HepG2 (cell line): ENCODE measurements at regions not wholly inside any gene's neighbourhood (a gene's known extent, or its start where the extent isn't known, plus 50 kb on each side); places are given as distances from the start of the nearest gene placed in this dataset.

Source experiments
- ATAC-seq: fragments of 200-7000 bp; cut with Tn5 transposase; 3 replicates; pipeline ENCODE4 v1.9.1; 2020; ENCODE audit warnings: mild to moderate bottlenecking, moderate library complexity
- BruUV-seq: library from RNA; stranded (reverse); fragments of 400-500 nt; replicated peaks from 2 replicates; lab custom pipeline; 2021; lab: Mats Ljungman, UMichigan
- CTCF ChIA-PET: fragments of 300-600 bp; formaldehyde crosslinking; extraction: SDS; loops from one replicate; lab custom pipeline; 2021; ENCODE audit warnings: low total read pairs, inconsistent platforms, low intra/inter-chr PET ratio; lab: Yijun Ruan, JAX
- POLR2A ChIA-PET: fragments of 350-600 bp; sonication (Branson Sonifier 250); formaldehyde crosslinking; loops from one replicate; lab custom pipeline; 2020; ENCODE audit warnings: antibody characterized with exemption, inconsistent platforms; lab: Yijun Ruan, JAX
- DNase-seq: peaks from one replicate; pipeline ENCODE4 v3.0.0-alpha.2; 2015; ENCODE audit warnings: low spot score
- FAIRE-seq: peaks from 3 replicates; lab custom pipeline; 2011; peaks lifted over from hg19 to GRCh38; lab: Jason Lieb, UNC
- H2AFZ ChIP-seq: one replicate; pipeline ENCODE4 v1.6.1; 2011; ENCODE audit warnings: low read length, inconsistent platforms
- H3K27ac ChIP-seq: fragments of 300-600 bp; 3 replicates; pipeline ENCODE4 v1.8.0; 2011; ENCODE audit warnings: mixed run types, mild to moderate bottlenecking, mixed read lengths, low read length, inconsistent platforms; ENCODE audit not compliant: insufficient read depth; ENCODE audit errors: extremely low read length
- H3K27me3 ChIP-seq, 2 experiments: fragments of 200-600 bp in 1 of 2; 2 replicates in 1 of 2; 3 replicates in 1 of 2; pipeline versions ENCODE4 v1.6.0 to v1.8.0; 2011; ENCODE audit warnings: low read length in 2 of 2, mild to moderate bottlenecking in 2 of 2, moderate library complexity in 2 of 2, inconsistent platforms in 1 of 2; ENCODE audit not compliant: insufficient read depth in 2 of 2, control insufficient read depth in 1 of 2
- H3K36me3 ChIP-seq, 2 experiments: fragments of 200-600 bp in 1 of 2; replicated peaks in 1 of 2; 2 replicates in 1 of 2; 3 replicates in 1 of 2; pipeline versions ENCODE4 v1.5.1 to v1.8.0; 2011; ENCODE audit warnings: low read length in 2 of 2, inconsistent platforms in 1 of 2; ENCODE audit not compliant: insufficient read depth in 2 of 2, control insufficient read depth in 1 of 2
- H3K4me1 ChIP-seq: 2 replicates; pipeline ENCODE4 v1.5.1; 2012; ENCODE audit warnings: low read length, inconsistent platforms; ENCODE audit not compliant: insufficient read depth
- H3K4me2 ChIP-seq: 2 replicates; pipeline ENCODE4 v1.6.0; 2011; ENCODE audit warnings: low read depth, low read length, inconsistent platforms
- H3K4me3 ChIP-seq, 3 experiments: fragments of 200-600 bp in 1 of 3; sonication (generic), shearing (Covaris generic) in 1 of 3; replicated peaks in 1 of 3; 2 replicates each; pipeline ENCODE4 v1.5.1; 2011 to 2016; ENCODE audit warnings: low read length in 3 of 3, inconsistent platforms in 2 of 3, low read depth in 2 of 3, mild to moderate bottlenecking in 2 of 3, control low read depth in 1 of 3, mixed read lengths in 1 of 3; ENCODE audit not compliant: insufficient read depth in 1 of 3
- H3K79me2 ChIP-seq: one replicate; pipeline ENCODE4 v1.6.1; 2011; ENCODE audit warnings: low read length, inconsistent platforms; ENCODE audit not compliant: insufficient read depth
- H3K9ac ChIP-seq: 2 replicates; pipeline ENCODE4 v1.6.0; 2011; ENCODE audit warnings: mild to moderate bottlenecking, low read depth, low read length, inconsistent platforms; ENCODE audit not compliant: insufficient read depth
- H3K9me3 ChIP-seq: 2 replicates; pipeline ENCODE4 v1.5.1; 2012; ENCODE audit warnings: mild to moderate bottlenecking, low read length
- H4K20me1 ChIP-seq: 2 replicates; pipeline ENCODE4 v1.6.0; 2011; ENCODE audit warnings: inconsistent platforms, mild to moderate bottlenecking, low read length, moderate library complexity; ENCODE audit not compliant: insufficient read depth
- EHMT2 ChIP-seq: fragments of 200-600 bp; sonication (generic); IDR thresholded peaks from 2 replicates; pipeline ENCODE4 v1.7.0; 2017; ENCODE audit warnings: antibody characterized with exemption, low read depth, low read length, borderline replicate concordance
- MZF1 ChIP-seq: sonication (generic); formaldehyde crosslinking; IDR thresholded peaks from 2 replicates; pipeline ENCODE4 v1.8.1; 2023; ENCODE audit warnings: mild to moderate bottlenecking, missing genetic modification reagents, borderline replicate concordance
- PRMT3 ChIP-seq: sonication (generic); formaldehyde crosslinking; IDR thresholded peaks from 2 replicates; pipeline ENCODE4 v1.8.1; 2022; ENCODE audit warnings: low read depth, mild to moderate bottlenecking, moderate library complexity, missing genetic modification reagents, borderline replicate concordance
- RARA ChIP-seq: IDR thresholded peaks from 2 replicates; pipeline ENCODE4 v1.6.1; 2016; ENCODE audit warnings: missing genetic modification reagents, missing compliant biosample characterization
- TP53 ChIP-seq: sonication (generic); formaldehyde crosslinking; conservative IDR thresholded peaks from 2 replicates; pipeline ENCODE4 v1.4.0; 2020; ENCODE audit warnings: missing genetic modification reagents
- YEATS2 ChIP-seq: sonication (generic); formaldehyde crosslinking; IDR thresholded peaks from 2 replicates; pipeline ENCODE4 v1.4.0; 2020; ENCODE audit warnings: missing genetic modification reagents, borderline replicate concordance
- ZNF781 ChIP-seq: sonication (generic); formaldehyde crosslinking; IDR thresholded peaks from 2 replicates; pipeline ENCODE4 v1.5.1; 2020; ENCODE audit warnings: borderline replicate concordance, mild to moderate bottlenecking, missing genetic modification reagents; ENCODE audit errors: not compliant biosample characterization
- WGBS: methylation state at CpG from one replicate; pipeline ENCODE4 v1.1.6; 2017; ENCODE audit warnings: low lambda C conversion rate; 5-methylcytosine and 5-hydroxymethylcytosine counted together
- in situ Hi-C: cut with HindIII; loops from 2 replicates; pipeline ENCODE4 v1.10.0; 2017; ENCODE audit warnings: low pct_unique_long_range_greater_than_20kb; ENCODE audit not compliant: extremely low pct_ligation_motif_present
- intact Hi-C: fragments of 100-400 bp; cut with micrococcal nuclease; formaldehyde crosslinking; loops from one replicate; pipeline ENCODE4 v1.10.0; 2022; ENCODE audit not compliant: unreplicated experiment
- TF ChIP-seq, protein P1 (sequence below): sonication (generic); formaldehyde crosslinking; IDR thresholded peaks from 2 replicates; pipeline ENCODE4 v1.4.0; 2020; ENCODE audit warnings: missing genetic modification reagents
- TF ChIP-seq, protein P2 (sequence below): sonication (generic); formaldehyde crosslinking; IDR thresholded peaks from 2 replicates; pipeline ENCODE4 v1.4.0; 2020; ENCODE audit warnings: low read depth, mild to moderate bottlenecking, missing genetic modification reagents
- TF ChIP-seq, protein P3 (sequence below): sonication (generic); formaldehyde crosslinking; IDR thresholded peaks from 2 replicates; pipeline ENCODE4 v1.4.0; 2020; ENCODE audit warnings: missing genetic modification reagents

DNA sequence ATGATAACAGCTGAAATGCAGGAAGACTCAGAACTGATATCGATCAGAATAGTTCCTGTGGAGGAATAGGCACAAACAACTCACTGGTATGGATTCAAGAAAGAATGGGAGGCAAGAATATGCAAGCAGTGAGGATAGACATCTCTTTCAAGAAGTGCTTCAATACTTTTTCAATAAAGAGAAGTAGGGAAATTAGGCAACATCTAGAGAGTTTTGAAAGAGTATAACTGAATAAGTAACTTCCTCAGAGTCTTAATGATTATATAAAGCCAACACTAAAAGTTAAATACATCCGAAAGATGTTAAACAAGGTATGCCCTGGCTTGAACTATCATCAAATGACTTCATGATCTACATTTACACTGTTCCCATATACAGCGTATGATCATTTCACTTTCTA is 1443.0 kb downstream of the PCDH7 start:
- Histone ChIP-seq H3K27ac (no peak overlapping the region), H3K27me3 (no peaks in the 10 kb centered on the region), H4K20me1 (no peaks in the 10 kb centered on the region), H3K4me2 (no peak overlapping the region), H3K4me3 (no peak overlapping the region), H2AFZ (no peak overlapping the region), H3K4me1 (no peaks in the 10 kb centered on the region), H3K79me2 (no peaks in the 10 kb centered on the region)
- ChIA-PET CTCF (no interaction called here), POLR2A (no interaction called here)
- no peak for ATAC-seq
- no TSS peak for BruUV-seq
- DNase-seq = no peak
- intact Hi-C loops = no loop called here
- FAIRE-seq = no peak
- in situ Hi-C loops = no loop called here
- 8% methylated on average over 3 of the region's 3 CpGs for WGBS
- TF ChIP-seq ZNF781 (CRISPR knock-in tag) = no peak
- no peak for TF ChIP-seq YEATS2
- no peak for TF ChIP-seq PRMT3
- TF ChIP-seq RARA (CRISPR knock-in tag) = no peak
- no peak for TF ChIP-seq EHMT2
- TF ChIP-seq, protein P1, sequence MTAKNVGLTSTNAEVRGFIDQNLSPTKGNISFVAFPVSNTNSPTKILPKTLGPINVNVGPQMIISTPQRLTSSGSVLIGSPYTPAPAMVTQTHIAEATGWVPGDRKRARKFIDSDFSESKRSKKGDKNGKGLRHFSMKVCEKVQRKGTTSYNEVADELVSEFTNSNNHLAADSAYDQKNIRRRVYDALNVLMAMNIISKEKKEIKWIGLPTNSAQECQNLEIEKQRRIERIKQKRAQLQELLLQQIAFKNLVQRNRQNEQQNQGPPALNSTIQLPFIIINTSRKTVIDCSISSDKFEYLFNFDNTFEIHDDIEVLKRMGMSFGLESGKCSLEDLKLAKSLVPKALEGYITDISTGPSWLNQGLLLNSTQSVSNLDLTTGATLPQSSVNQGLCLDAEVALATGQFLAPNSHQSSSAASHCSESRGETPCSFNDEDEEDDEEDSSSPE (CRISPR knock-in tag) = no peak
- TF ChIP-seq MZF1 = no peak
- no peak for TF ChIP-seq TP53
- TF ChIP-seq, protein P2, sequence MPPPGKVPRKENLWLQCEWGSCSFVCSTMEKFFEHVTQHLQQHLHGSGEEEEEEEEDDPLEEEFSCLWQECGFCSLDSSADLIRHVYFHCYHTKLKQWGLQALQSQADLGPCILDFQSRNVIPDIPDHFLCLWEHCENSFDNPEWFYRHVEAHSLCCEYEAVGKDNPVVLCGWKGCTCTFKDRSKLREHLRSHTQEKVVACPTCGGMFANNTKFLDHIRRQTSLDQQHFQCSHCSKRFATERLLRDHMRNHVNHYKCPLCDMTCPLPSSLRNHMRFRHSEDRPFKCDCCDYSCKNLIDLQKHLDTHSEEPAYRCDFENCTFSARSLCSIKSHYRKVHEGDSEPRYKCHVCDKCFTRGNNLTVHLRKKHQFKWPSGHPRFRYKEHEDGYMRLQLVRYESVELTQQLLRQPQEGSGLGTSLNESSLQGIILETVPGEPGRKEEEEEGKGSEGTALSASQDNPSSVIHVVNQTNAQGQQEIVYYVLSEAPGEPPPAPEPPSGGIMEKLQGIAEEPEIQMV (CRISPR knock-in tag) = no peak
- TF ChIP-seq, protein P3, sequence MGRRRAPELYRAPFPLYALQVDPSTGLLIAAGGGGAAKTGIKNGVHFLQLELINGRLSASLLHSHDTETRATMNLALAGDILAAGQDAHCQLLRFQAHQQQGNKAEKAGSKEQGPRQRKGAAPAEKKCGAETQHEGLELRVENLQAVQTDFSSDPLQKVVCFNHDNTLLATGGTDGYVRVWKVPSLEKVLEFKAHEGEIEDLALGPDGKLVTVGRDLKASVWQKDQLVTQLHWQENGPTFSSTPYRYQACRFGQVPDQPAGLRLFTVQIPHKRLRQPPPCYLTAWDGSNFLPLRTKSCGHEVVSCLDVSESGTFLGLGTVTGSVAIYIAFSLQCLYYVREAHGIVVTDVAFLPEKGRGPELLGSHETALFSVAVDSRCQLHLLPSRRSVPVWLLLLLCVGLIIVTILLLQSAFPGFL (CRISPR knock-in tag) = no peak
- TF ChIP-seq, all 625 proteins: peak for 0
- H3K9me3 ChIP-seq = no peaks in the 10 kb centered on the region
- H3K9ac ChIP-seq = no peak overlapping the region
- H3K36me3 ChIP-seq = no peaks in the 10 kb centered on the region
